IMR-90 (cell line): ENCODE measurements at regions not wholly inside any gene's neighbourhood (a gene's known extent, or its start where the extent isn't known, plus 50 kb on each side); places are given as distances from the start of the nearest gene placed in this dataset.
"Not testable (repeated sequence)": the region's sequence is repeated elsewhere in the genome, so short reads cannot be mapped to it uniquely, and the experiment has no call there.

ENCODE experiments used
- ATAC-seq: fragments of 200-7000 bp; cut with Tn5 transposase; 2 replicates; pipeline ENCODE4 v1.9.1; 2020; ENCODE audit warnings: low read depth, mild to moderate bottlenecking, moderate library complexity
- BruUV-seq: library from RNA; stranded (reverse); fragments of 400-500 nt; replicated peaks from 2 replicates; lab custom pipeline; 2021; lab: Mats Ljungman, UMichigan
- CTCF ChIA-PET: fragments of 300-600 bp; formaldehyde crosslinking; extraction: SDS; loops from one replicate; lab custom pipeline; 2021; ENCODE audit warnings: antibody characterized with exemption; lab: Yijun Ruan, JAX
- POLR2A ChIA-PET: fragments of 300-600 bp; sonication (Branson Sonifier 250); formaldehyde crosslinking; loops from one replicate; lab custom pipeline; 2022; ENCODE audit warnings: antibody characterized with exemption; ENCODE audit not compliant: unreplicated experiment; lab: Charles Lee
- DNase-seq: peaks from one replicate; pipeline ENCODE4 v3.0.0; 2013
- H2AFZ ChIP-seq: replicated peaks from 2 replicates; pipeline ENCODE3; 2013; ENCODE audit warnings: low read length, mild to moderate bottlenecking; ENCODE audit not compliant: poor library complexity
- H2AK5ac ChIP-seq: 2 replicates; pipeline ENCODE4 v1.6.1; 2013; ENCODE audit warnings: low read depth, low read length, inconsistent platforms
- H2AK9ac ChIP-seq: replicated peaks from 2 replicates; pipeline ENCODE3; 2013; ENCODE audit warnings: mild to moderate bottlenecking, low read depth, low read length, moderate library complexity; ENCODE audit not compliant: poor library complexity
- H2BK120ac ChIP-seq: 2 replicates; pipeline ENCODE4 v1.6.1; 2013; ENCODE audit warnings: low read depth, low read length, inconsistent platforms
- H2BK15ac ChIP-seq: 3 replicates; pipeline ENCODE4 v1.6.1; 2013; ENCODE audit warnings: low read depth, low read length, inconsistent platforms
- H2BK20ac ChIP-seq: 2 replicates; pipeline ENCODE4 v1.6.1; 2013; ENCODE audit warnings: low read depth, mild to moderate bottlenecking, inconsistent platforms, low read length, moderate library complexity
- H2BK5ac ChIP-seq: 2 replicates; pipeline ENCODE4 v1.6.1; 2013; ENCODE audit warnings: mild to moderate bottlenecking, low read depth, low read length, inconsistent platforms; ENCODE audit not compliant: poor library complexity, severe bottlenecking
- H3K14ac ChIP-seq: replicated peaks from 2 replicates; pipeline ENCODE4 v1.6.1; 2013; ENCODE audit warnings: low read depth, low read length, inconsistent platforms
- H3K18ac ChIP-seq: 2 replicates; pipeline ENCODE4 v1.6.1; 2013; ENCODE audit warnings: low read depth, low read length, control low read depth
- H3K23ac ChIP-seq: 2 replicates; pipeline ENCODE4 v1.6.1; 2013; ENCODE audit warnings: low read depth, low read length, inconsistent platforms
- H3K27ac ChIP-seq: 2 replicates; pipeline ENCODE4 v1.5.1; 2013; ENCODE audit warnings: mild to moderate bottlenecking, control low read depth, low read length; ENCODE audit not compliant: insufficient read depth
- H3K27me3 ChIP-seq: 2 replicates; pipeline ENCODE4 v1.6.1; 2013; ENCODE audit warnings: low read length; ENCODE audit not compliant: control insufficient read depth, insufficient read depth
- H3K36me3 ChIP-seq: 2 replicates; pipeline ENCODE4 v1.6.1; 2013; ENCODE audit warnings: low read length, mixed read lengths; ENCODE audit not compliant: control insufficient read depth, insufficient read depth
- H3K4ac ChIP-seq: 2 replicates; pipeline ENCODE4 v1.6.1; 2013; ENCODE audit warnings: low read depth, low read length, inconsistent platforms
- H3K4me1 ChIP-seq: 2 replicates; pipeline ENCODE4 v1.6.1; 2013; ENCODE audit warnings: low read length, mixed read lengths; ENCODE audit not compliant: control insufficient read depth, insufficient read depth
- H3K4me2 ChIP-seq: 2 replicates; pipeline ENCODE4 v1.6.1; 2013; ENCODE audit warnings: low read depth, mild to moderate bottlenecking, control low read depth, low read length, moderate library complexity
- H3K4me3 ChIP-seq: 2 replicates; pipeline ENCODE4 v1.5.1; 2013; ENCODE audit warnings: low read depth, mild to moderate bottlenecking, control low read depth, low read length, moderate library complexity; ENCODE audit not compliant: insufficient read depth
- H3K56ac ChIP-seq: 2 replicates; pipeline ENCODE4 v1.6.1; 2013; ENCODE audit warnings: low read length, inconsistent platforms; ENCODE audit not compliant: insufficient read depth; ENCODE audit errors: extremely low read depth
- H3K79me1 ChIP-seq, 2 experiments: 2 replicates each; pipeline ENCODE4 v1.6.1; 2013; ENCODE audit warnings: low read length in 2 of 2, inconsistent platforms in 1 of 2, low read depth in 1 of 2
- H3K9ac ChIP-seq: 2 replicates; pipeline ENCODE4 v1.6.1; 2013; ENCODE audit warnings: low read depth, low read length, control low read depth
- H3K9me1 ChIP-seq: 2 replicates; pipeline ENCODE4 v1.6.1; 2013; ENCODE audit warnings: low read length, inconsistent platforms; ENCODE audit not compliant: insufficient read depth
- H3K9me3 ChIP-seq: 2 replicates; pipeline ENCODE4 v1.6.1; 2013; ENCODE audit warnings: low read length; ENCODE audit not compliant: control insufficient read depth, insufficient read depth
- H4K20me1 ChIP-seq: 2 replicates; pipeline ENCODE4 v1.6.1; 2013; ENCODE audit warnings: low read length, inconsistent platforms; ENCODE audit not compliant: insufficient read depth
- H4K5ac ChIP-seq: 2 replicates; pipeline ENCODE4 v1.6.1; 2013; ENCODE audit warnings: mild to moderate bottlenecking, low read depth, low read length, control low read depth
- H4K8ac ChIP-seq, 2 experiments: 2 replicates each; pipeline ENCODE4 v1.6.1; 2013; ENCODE audit warnings: low read depth in 2 of 2, low read length in 2 of 2, control low read depth in 1 of 2, inconsistent platforms in 1 of 2
- H4K91ac ChIP-seq: 2 replicates; pipeline ENCODE4 v1.6.1; 2013; ENCODE audit warnings: low read depth, low read length, inconsistent platforms; ENCODE audit not compliant: insufficient read depth
- CHD1 ChIP-seq: IDR thresholded peaks from 2 replicates; pipeline ENCODE4 v1.6.1; 2012; ENCODE audit warnings: low read depth, low read length, improper control_type of control experiment
- CTCF ChIP-seq: conservative IDR thresholded peaks from 2 replicates; pipeline ENCODE4 v1.5.1; 2012; ENCODE audit warnings: mild to moderate bottlenecking, low read depth, low read length, improper control_type of control experiment
- MAFK ChIP-seq: IDR thresholded peaks from 2 replicates; pipeline ENCODE4 v1.6.1; 2012; ENCODE audit warnings: low read depth, low read length, improper control_type of control experiment
- RFX5 ChIP-seq: IDR thresholded peaks from 2 replicates; pipeline ENCODE4 v1.8.0; 2012; ENCODE audit warnings: low read depth, mild to moderate bottlenecking, low read length, moderate library complexity
- WGBS, 2 experiments: methylation state at CpG; one replicate each; pipeline versions ENCODE4 v1.1.5 to v1.1.7; 2013; ENCODE audit warnings: missing lambda C conversion rate in 2 of 2; ENCODE audit not compliant: insufficient read length in 1 of 2; ENCODE audit errors: extremely low coverage in 2 of 2; 5-methylcytosine and 5-hydroxymethylcytosine counted together
- dilution Hi-C: fragments of 300-500 bp; cut with HindIII; formaldehyde crosslinking; loops from one replicate; pipeline ENCODE4 v1.14.3; 2018; ENCODE audit warnings: low sequenced_read_pairs; ENCODE audit not compliant: unreplicated experiment
- in situ Hi-C: fragments of 300-500 bp; cut with MboI; formaldehyde crosslinking; loops from 3 replicates; pipeline ENCODE4 v1.14.3; 2019; ENCODE audit warnings: low sequenced_read_pairs, inconsistent platforms, mixed read lengths
- intact Hi-C: fragments of 100-400 bp; cut with micrococcal nuclease; formaldehyde crosslinking; loops from 2 replicates; pipeline ENCODE4 v1.10.0; 2022
- TF ChIP-seq, protein P1 (sequence below): fragments of 150-350 bp; IDR thresholded peaks from 2 replicates; pipeline ENCODE4 v1.6.1; 2016; ENCODE audit warnings: low read depth, mild to moderate bottlenecking, low read length, moderate library complexity, borderline replicate concordance

DNA sequence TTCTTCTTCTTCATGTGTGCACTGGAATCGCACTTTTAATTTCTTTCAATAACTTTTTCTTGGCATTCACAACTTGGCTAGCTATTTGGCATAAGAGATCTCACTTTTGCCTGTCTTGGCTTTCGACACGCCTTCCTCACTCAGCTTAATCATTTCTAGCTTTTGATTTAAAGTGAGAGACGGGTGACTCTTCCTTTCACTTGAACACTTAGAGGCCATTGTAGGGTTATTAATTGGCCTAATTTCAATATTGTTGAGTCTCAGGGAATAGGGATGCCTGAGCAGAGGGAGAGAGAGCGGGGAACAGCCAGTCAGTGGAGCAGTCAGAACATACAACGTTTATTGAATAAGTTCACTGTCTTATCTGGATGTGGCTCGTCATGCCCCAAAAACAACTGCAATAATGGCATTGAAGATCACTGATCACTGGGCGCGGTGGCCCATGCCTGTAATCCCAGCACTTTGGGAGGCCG lies 200.3 kb downstream of the SEC14L1 start:
- BruUV-seq, result no TSS peak
- intact Hi-C loops (no loop called here), in situ Hi-C loops (no loop called here), dilution Hi-C loops (no loop called here)
- Histone ChIP-seq H4K8ac (no peak overlapping the region), H3K18ac (no peak overlapping the region), H4K5ac (no peak overlapping the region), H3K36me3 (no peaks in the 10 kb centered on the region), H2AFZ (no peak overlapping the region), H3K9me3 (peaks cover 5% of the 10 kb centered on the region), H3K23ac (no peak overlapping the region), H3K4me3 (no peak overlapping the region), H3K27me3 (no peaks in the 10 kb centered on the region), H3K27ac (no peak overlapping the region), H3K56ac (no peak overlapping the region), H2AK5ac (no peak overlapping the region), H3K4ac (no peak overlapping the region), H3K79me1 (peaks cover 39 to 72% of the 10 kb centered on the region in 2 experiments), H3K4me2 (no peak overlapping the region), H2BK20ac (no peak overlapping the region), H2BK15ac (no peak overlapping the region), H2AK9ac (no peak overlapping the region), H3K9me1 (peaks cover 5% of the 10 kb centered on the region; the same call in 1 of the 2 replicates), H3K9ac (no peak overlapping the region), H4K20me1 (peaks cover 5% of the 10 kb centered on the region; the same call in 1 of the 2 replicates), H2BK5ac (no peak overlapping the region), H3K4me1 (peaks cover 3% of the 10 kb centered on the region; the same call in 1 of the 2 replicates), H4K91ac (no peak overlapping the region), H3K14ac (no peak overlapping the region), H2BK120ac (no peak overlapping the region)
- ChIA-PET CTCF (no interaction called here), POLR2A (no interaction called here)
- TF ChIP-seq MAFK, result no peak
- TF ChIP-seq, protein P1, sequence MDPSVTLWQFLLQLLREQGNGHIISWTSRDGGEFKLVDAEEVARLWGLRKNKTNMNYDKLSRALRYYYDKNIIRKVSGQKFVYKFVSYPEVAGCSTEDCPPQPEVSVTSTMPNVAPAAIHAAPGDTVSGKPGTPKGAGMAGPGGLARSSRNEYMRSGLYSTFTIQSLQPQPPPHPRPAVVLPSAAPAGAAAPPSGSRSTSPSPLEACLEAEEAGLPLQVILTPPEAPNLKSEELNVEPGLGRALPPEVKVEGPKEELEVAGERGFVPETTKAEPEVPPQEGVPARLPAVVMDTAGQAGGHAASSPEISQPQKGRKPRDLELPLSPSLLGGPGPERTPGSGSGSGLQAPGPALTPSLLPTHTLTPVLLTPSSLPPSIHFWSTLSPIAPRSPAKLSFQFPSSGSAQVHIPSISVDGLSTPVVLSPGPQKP, result no peak
- TF ChIP-seq CTCF, result no peak
- no peak for TF ChIP-seq CHD1
- no peak for TF ChIP-seq RFX5
- WGBS, 2 experiments, result 83% methylated on average over 3 of the region's 10 CpGs; no CpG with 5 or more reads in 1 of the 2 experiments
- ATAC-seq (no peak), DNase-seq (no peak)

DNA sequence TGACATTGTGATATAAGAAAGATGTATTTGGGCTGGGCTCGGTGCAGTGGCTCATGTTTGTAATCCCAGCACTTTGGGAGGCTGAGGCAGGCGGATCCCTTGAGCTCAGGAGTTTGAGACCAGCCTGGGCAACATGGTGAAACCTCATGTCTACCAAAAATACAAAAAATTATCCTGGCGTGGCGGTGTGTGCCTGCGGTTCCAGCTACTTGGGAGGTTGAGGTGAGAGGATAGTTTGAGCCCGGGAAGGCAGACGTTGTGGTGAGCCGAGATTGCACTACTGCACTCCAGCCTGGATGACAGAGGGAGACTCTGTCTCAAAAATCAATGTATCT lies 201.9 kb downstream of the SEC14L1 start:
- BruUV-seq, H3K14ac ChIP-seq, H3K36me3 ChIP-seq, H2AK5ac ChIP-seq, H2BK5ac ChIP-seq, ATAC-seq, H3K9me1 ChIP-seq, H2BK15ac ChIP-seq, POLR2A ChIA-PET, DNase-seq, H4K91ac ChIP-seq, H3K18ac ChIP-seq, intact Hi-C loops, H3K4ac ChIP-seq, H3K23ac ChIP-seq, H4K5ac ChIP-seq, H4K20me1 ChIP-seq, H2AFZ ChIP-seq, in situ Hi-C loops, H3K4me1 ChIP-seq, H3K27ac ChIP-seq, H3K27me3 ChIP-seq, H4K8ac ChIP-seq, CTCF ChIA-PET, H3K56ac ChIP-seq, H3K4me2 ChIP-seq, H2BK120ac ChIP-seq, H3K9me3 ChIP-seq, H2BK20ac ChIP-seq, H3K9ac ChIP-seq, H3K4me3 ChIP-seq, H2AK9ac ChIP-seq, dilution Hi-C loops: not testable (repeated sequence)
- H3K79me1 ChIP-seq, result peaks cover 39 to 70% of the 10 kb centered on the region in 2 experiments
- WGBS, 2 experiments, result no CpG with 5 or more reads among the region's 8 CpGs
